H1 (cell line): ENCODE measurements at regions not wholly inside any gene's neighbourhood (a gene's known extent, or its start where the extent isn't known, plus 50 kb on each side); places are given as distances from the start of the nearest gene placed in this dataset.

Experiments used
- CTCF ChIA-PET: fragments of 300-600 bp; sonication (Branson Sonifier 250); formaldehyde crosslinking; loops from one replicate; lab custom pipeline; 2021; ENCODE audit not compliant: partially characterized antibody; lab: Charles Lee
- POLR2A ChIA-PET: fragments of 300-600 bp; sonication (Branson Sonifier 250); formaldehyde crosslinking; loops from one replicate; lab custom pipeline; 2021; ENCODE audit warnings: inconsistent platforms; ENCODE audit not compliant: partially characterized antibody; lab: Charles Lee
- DNase-seq, 2 experiments: peaks; one replicate each; pipeline versions ENCODE4 v3.0.0 to v3.0.0-alpha.2; 2010 to 2022; ENCODE audit warnings: low spot score in 2 of 2, low read depth in 1 of 2, mixed read lengths in 1 of 2
- FAIRE-seq: peaks from 2 replicates; lab custom pipeline; 2011; peaks lifted over from hg19 to GRCh38; lab: Jason Lieb, UNC
- H2AFZ ChIP-seq: 2 replicates; pipeline ENCODE4 v1.8.1; 2012; ENCODE audit warnings: low read length, inconsistent platforms
- H2AK5ac ChIP-seq: 2 replicates; pipeline ENCODE4 v1.6.1; 2013; ENCODE audit warnings: low read depth, low read length
- H2BK120ac ChIP-seq: replicated peaks from 2 replicates; pipeline ENCODE3; 2013; ENCODE audit warnings: low read depth, low read length, inconsistent platforms
- H2BK12ac ChIP-seq: 2 replicates; pipeline ENCODE4 v1.6.1; 2013; ENCODE audit warnings: low read depth, low read length
- H2BK15ac ChIP-seq: 2 replicates; pipeline ENCODE4 v1.6.1; 2013; ENCODE audit warnings: low read length
- H2BK20ac ChIP-seq: 2 replicates; pipeline ENCODE4 v1.6.1; 2013; ENCODE audit warnings: low read length
- H2BK5ac ChIP-seq: 2 replicates; pipeline ENCODE4 v1.6.1; 2013; ENCODE audit warnings: low read depth, low read length
- H3K14ac ChIP-seq: 2 replicates; pipeline ENCODE4 v1.6.1; 2013; ENCODE audit warnings: inconsistent platforms; ENCODE audit not compliant: insufficient read length
- H3K18ac ChIP-seq: 2 replicates; pipeline ENCODE4 v1.6.1; 2013; ENCODE audit warnings: low read length; ENCODE audit errors: extremely low read depth
- H3K23ac ChIP-seq: 2 replicates; pipeline ENCODE4 v1.6.1; 2013; ENCODE audit warnings: inconsistent platforms; ENCODE audit not compliant: insufficient read length
- H3K23me2 ChIP-seq: 2 replicates; pipeline ENCODE4 v1.6.1; 2013; ENCODE audit warnings: low read depth, low read length
- H3K27ac ChIP-seq: 2 replicates; pipeline ENCODE4 v1.6.1; 2011; ENCODE audit warnings: low read depth, low read length, inconsistent platforms
- H3K27me3 ChIP-seq, 4 experiments: replicated peaks in 1 of 4; 1 replicate in 1 of 4; 2 replicates in 3 of 4; pipeline versions ENCODE4 v1.6.1 to v1.8.1; 2011 to 2013; ENCODE audit warnings: low read length in 3 of 4, mild to moderate bottlenecking in 3 of 4, inconsistent platforms in 2 of 4, mixed read lengths in 2 of 4, moderate library complexity in 1 of 4; ENCODE audit not compliant: control insufficient read depth in 3 of 4, insufficient read depth in 3 of 4; ENCODE audit errors: extremely low read depth in 1 of 4
- H3K36me3 ChIP-seq, 4 experiments: 2 replicates each; pipeline versions ENCODE4 v1.6.1 to v1.8.1; 2011 to 2013; ENCODE audit warnings: mild to moderate bottlenecking in 4 of 4, low read length in 3 of 4, moderate library complexity in 2 of 4, control low read depth in 1 of 4, inconsistent platforms in 1 of 4; ENCODE audit not compliant: insufficient read depth in 4 of 4, control insufficient read depth in 2 of 4
- H3K4ac ChIP-seq: replicated peaks from 2 replicates; pipeline ENCODE3; 2013; ENCODE audit warnings: low read length, low read depth, mixed read lengths, inconsistent platforms; ENCODE audit not compliant: insufficient read length
- H3K4me1 ChIP-seq, 4 experiments: replicated peaks in 1 of 4; 1 replicate in 1 of 4; 2 replicates in 3 of 4; pipeline versions ENCODE4 v1.6.1 to v1.8.1; 2011 to 2013; ENCODE audit warnings: low read length in 3 of 4, inconsistent platforms in 2 of 4, mixed read lengths in 1 of 4; ENCODE audit not compliant: insufficient read depth in 4 of 4, control insufficient read depth in 3 of 4
- H3K4me2 ChIP-seq, 2 experiments: 2 replicates each; pipeline versions ENCODE4 v1.6.1 to v1.8.1; 2011 to 2013; ENCODE audit warnings: low read depth in 2 of 2, low read length in 2 of 2, control low read depth in 1 of 2, inconsistent platforms in 1 of 2, mild to moderate bottlenecking in 1 of 2; ENCODE audit not compliant: insufficient read depth in 1 of 2
- H3K4me3 ChIP-seq, 4 experiments: fragments of 200-600, 300-600 bp in 1 of 4; sonication (generic), shearing (Covaris generic), sonication (Bioruptor Twin) in 1 of 4; 2 replicates each; pipeline versions ENCODE4 v1.5.1 to v1.8.1; 2011 to 2016; ENCODE audit warnings: low read length in 4 of 4, low read depth in 3 of 4, control low read depth in 2 of 4, inconsistent platforms in 2 of 4, mild to moderate bottlenecking in 2 of 4, mixed read lengths in 1 of 4, moderate library complexity in 1 of 4; ENCODE audit not compliant: insufficient read depth in 2 of 4; ENCODE audit errors: extremely low read depth in 1 of 4
- H3K56ac ChIP-seq: replicated peaks from 2 replicates; pipeline ENCODE3; 2013; ENCODE audit warnings: low read depth, mild to moderate bottlenecking, mixed read lengths, low read length, inconsistent platforms; ENCODE audit not compliant: insufficient read length
- H3K79me1 ChIP-seq: 2 replicates; pipeline ENCODE4 v1.6.1; 2013; ENCODE audit warnings: low read depth, low read length, control low read depth
- H3K79me2 ChIP-seq, 2 experiments: 2 replicates each; pipeline versions ENCODE4 v1.6.1 to v1.8.1; 2012 to 2013; ENCODE audit warnings: low read length in 2 of 2, mild to moderate bottlenecking in 2 of 2, inconsistent platforms in 1 of 2; ENCODE audit not compliant: insufficient read depth in 2 of 2, control insufficient read depth in 1 of 2
- H3K9ac ChIP-seq, 4 experiments: replicated peaks in 1 of 4; 1 replicate in 1 of 4; 2 replicates in 3 of 4; pipeline versions ENCODE4 v1.6.1 to v1.8.1; 2011 to 2013; ENCODE audit warnings: low read depth in 3 of 4, low read length in 3 of 4, control low read depth in 2 of 4, mild to moderate bottlenecking in 2 of 4, moderate library complexity in 2 of 4, inconsistent platforms in 1 of 4; ENCODE audit errors: extremely low read depth in 1 of 4
- H3K9me3 ChIP-seq, 2 experiments: 2 replicates each; pipeline versions ENCODE4 v1.6.1 to v1.8.1; 2012 to 2013; ENCODE audit warnings: mild to moderate bottlenecking in 2 of 2, moderate library complexity in 2 of 2, control low read depth in 1 of 2, inconsistent platforms in 1 of 2, low read depth in 1 of 2, low read length in 1 of 2, mixed read lengths in 1 of 2; ENCODE audit not compliant: insufficient read depth in 2 of 2
- H4K20me1 ChIP-seq, 2 experiments: replicated peaks in 1 of 2; 2 replicates each; pipeline versions ENCODE3 to v1.8.1; 2011 to 2013; ENCODE audit warnings: inconsistent platforms in 2 of 2, low read length in 2 of 2, mild to moderate bottlenecking in 1 of 2; ENCODE audit not compliant: insufficient read depth in 2 of 2, control insufficient read depth in 1 of 2
- H4K5ac ChIP-seq: 2 replicates; pipeline ENCODE4 v1.6.1; 2013; ENCODE audit warnings: low read length, low read depth, mixed read lengths, inconsistent platforms; ENCODE audit not compliant: insufficient read length
- H4K8ac ChIP-seq: 2 replicates; pipeline ENCODE4 v1.8.0; 2013; ENCODE audit warnings: mild to moderate bottlenecking, moderate library complexity, low read length, inconsistent platforms; ENCODE audit not compliant: insufficient read depth; ENCODE audit errors: extremely low read depth
- H4K91ac ChIP-seq: replicated peaks from 2 replicates; pipeline ENCODE3; 2013; ENCODE audit warnings: low read length, mixed read lengths, inconsistent platforms; ENCODE audit not compliant: insufficient read length
- CEBPB ChIP-seq: IDR thresholded peaks from 2 replicates; pipeline ENCODE4 v1.6.1; 2012; ENCODE audit warnings: low read depth, low read length
- CREB1 ChIP-seq: IDR thresholded peaks from 2 replicates; pipeline ENCODE4 v1.6.1; 2012; ENCODE audit warnings: inconsistent platforms
- CTCF ChIP-seq, 3 experiments: IDR thresholded peaks; 1 replicate in 2 of 3; 2 replicates in 1 of 3; pipeline versions ENCODE4 v1.5.1 to v1.6.1; 2011; ENCODE audit warnings: low read length in 3 of 3, mild to moderate bottlenecking in 3 of 3, inconsistent platforms in 2 of 3, low read depth in 1 of 3, moderate library complexity in 1 of 3; ENCODE audit not compliant: insufficient read depth in 1 of 3; ENCODE audit errors: control extremely low read depth in 1 of 3
- JUN ChIP-seq: IDR thresholded peaks from 2 replicates; pipeline ENCODE4 v1.6.1; 2011; ENCODE audit warnings: low read depth, mild to moderate bottlenecking, improper control_type of control experiment, low read length
- KDM5A ChIP-seq: fragments of 200-600 bp; IDR thresholded peaks from 2 replicates; pipeline ENCODE4 v1.7.1; 2012; ENCODE audit warnings: mild to moderate bottlenecking, low read length, inconsistent platforms, mixed read lengths
- PHF8 ChIP-seq: fragments of 200-600 bp; sonication (generic); conservative IDR thresholded peaks from 2 replicates; pipeline ENCODE4 v1.7.1; 2012; ENCODE audit warnings: low read depth, mild to moderate bottlenecking, inconsistent platforms, low read length, moderate library complexity
- RBBP5 ChIP-seq: IDR thresholded peaks from 2 replicates; pipeline ENCODE4 v1.7.1; 2012; ENCODE audit warnings: low read depth, mild to moderate bottlenecking, inconsistent platforms, low read length, moderate library complexity, borderline replicate concordance
- RNF2 ChIP-seq: fragments of 200-900, 300-1000 bp; sonication (generic); IDR thresholded peaks from 2 replicates; pipeline ENCODE4 v1.7.1; 2016; ENCODE audit warnings: borderline replicate concordance, low read depth, mild to moderate bottlenecking, antibody characterized with exemption, low read length; ENCODE audit not compliant: poor library complexity, severe bottlenecking; ENCODE audit errors: missing control alignments
- RXRA ChIP-seq: IDR thresholded peaks from 2 replicates; pipeline ENCODE4 v1.6.1; 2011; ENCODE audit warnings: low read depth, mild to moderate bottlenecking, low read length, moderate library complexity; ENCODE audit not compliant: insufficient read depth
- SP1 ChIP-seq: IDR thresholded peaks from 2 replicates; pipeline ENCODE4 v1.6.1; 2011; ENCODE audit warnings: low read depth, low read length
- TBP ChIP-seq: IDR thresholded peaks from 2 replicates; pipeline ENCODE4 v1.6.1; 2011; ENCODE audit warnings: low read depth, low read length, improper control_type of control experiment
- TCF12 ChIP-seq: IDR thresholded peaks from 2 replicates; pipeline ENCODE4 v1.6.1; 2011; ENCODE audit warnings: low read depth, mild to moderate bottlenecking, low read length
- ZNF274 ChIP-seq: IDR thresholded peaks from 2 replicates; pipeline ENCODE4 v1.7.0; 2012; ENCODE audit warnings: low read length, borderline replicate concordance; ENCODE audit errors: extremely low read depth
- WGBS, 2 experiments: shearing (Covaris generic) in 1 of 2; methylation state at CpG; one replicate each; pipeline versions ENCODE4 v1.1.6 to v1.1.7; 2013 to 2015; ENCODE audit warnings: low lambda C conversion rate in 2 of 2, mixed read lengths in 2 of 2, inconsistent platforms in 1 of 2, low coverage in 1 of 2, missing lambda C conversion rate in 1 of 2; ENCODE audit not compliant: insufficient replicate concordance in 2 of 2, insufficient coverage in 1 of 2, insufficient read length in 1 of 2; ENCODE audit errors: extremely low coverage in 1 of 2, missing lambda C conversion rate in 1 of 2; 5-methylcytosine and 5-hydroxymethylcytosine counted together

GRCh38 chr20:4087923-4088322 lies 60.7 kb upstream of the SMOX start:
- no peak overlapping the region for H2BK20ac ChIP-seq
- H4K8ac ChIP-seq: no peak overlapping the region
- CTCF ChIA-PET: interaction anchor here (1.0 to 1.4 kb wide), 4 partner anchors 16 to 155 kb away, joined by 3 to 4 read pairs (median 3); no protein-coding TSS in a partner anchor
- no peak overlapping the region for H2AFZ ChIP-seq
- H3K56ac ChIP-seq: no peak overlapping the region
- H4K91ac ChIP-seq: no peak overlapping the region
- WGBS, 2 experiments: 89% methylated on average over 4 of the region's 4 CpGs; no CpG with 5 or more reads in 1 of the 2 experiments
- no peak overlapping the region for H3K27ac ChIP-seq
- H3K23me2 ChIP-seq: no peaks in the 10 kb centered on the region; the same call in 1 of the 2 replicates
- H3K14ac ChIP-seq: no peak overlapping the region
- H4K5ac ChIP-seq: no peak overlapping the region
- no peak overlapping the region for H2BK5ac ChIP-seq
- no peaks in the 10 kb centered on the region for H3K79me1 ChIP-seq
- no peak overlapping the region for H2AK5ac ChIP-seq
- H3K4me2 ChIP-seq: no peak overlapping the region
- no peak overlapping the region for H2BK12ac ChIP-seq
- no peak overlapping the region for H3K9ac ChIP-seq
- POLR2A ChIA-PET: no interaction called here
- H3K36me3 ChIP-seq: no peaks in the 10 kb centered on the region
- H3K4me3 ChIP-seq: no peak overlapping the region
- H3K27me3 ChIP-seq: peaks cover 0 to 6% (median 1%) of the 10 kb centered on the region in 4 experiments; a peak in 3 of 7 replicates
- H3K4me1 ChIP-seq: peaks cover 0 to 11% (median 5%) of the 10 kb centered on the region in 4 experiments; a peak in 5 of 7 replicates
- no peaks in the 10 kb centered on the region for H3K9me3 ChIP-seq
- H3K4ac ChIP-seq: no peak overlapping the region
- H3K18ac ChIP-seq: no peak overlapping the region
- no peaks in the 10 kb centered on the region for H4K20me1 ChIP-seq
- no peak overlapping the region for H3K23ac ChIP-seq
- DNase-seq (no peak), FAIRE-seq (no peak)
- no peak overlapping the region for H2BK15ac ChIP-seq
- no peak overlapping the region for H2BK120ac ChIP-seq
- no peaks in the 10 kb centered on the region for H3K79me2 ChIP-seq
- no peak for TF ChIP-seq KDM5A
- no peak for TF ChIP-seq RBBP5
- no peak for TF ChIP-seq PHF8
- TF ChIP-seq CREB1: no peak
- no peak for TF ChIP-seq JUN
- no peak for TF ChIP-seq RNF2
- no peak for TF ChIP-seq RXRA
- no peak for TF ChIP-seq SP1
- TF ChIP-seq TBP: no peak
- no peak for TF ChIP-seq TCF12
- no peak for TF ChIP-seq CTCF (IDR thresholded peaks at IDR 0.05; ENCODE audit: control extremely low read depth in 1 of 3, insufficient read depth in 1 of 3, low read depth in 1 of 3, low read length in 3 of 3)
- no peak for TF ChIP-seq CEBPB
- no peak for TF ChIP-seq ZNF274
